GM18907 (cell line): ENCODE measurements at regions not wholly inside any gene's neighbourhood (a gene's known extent, or its start where the extent isn't known, plus 50 kb on each side); places are given as distances from the start of the nearest gene placed in this dataset.

Source experiments
- ATAC-seq: cut with Tn5 transposase; IDR thresholded peaks from one replicate; pipeline ENCODE4 v1.9.1; 2021; ENCODE audit warnings: mild to moderate bottlenecking, moderate library complexity; ENCODE audit not compliant: unreplicated experiment

DNA sequence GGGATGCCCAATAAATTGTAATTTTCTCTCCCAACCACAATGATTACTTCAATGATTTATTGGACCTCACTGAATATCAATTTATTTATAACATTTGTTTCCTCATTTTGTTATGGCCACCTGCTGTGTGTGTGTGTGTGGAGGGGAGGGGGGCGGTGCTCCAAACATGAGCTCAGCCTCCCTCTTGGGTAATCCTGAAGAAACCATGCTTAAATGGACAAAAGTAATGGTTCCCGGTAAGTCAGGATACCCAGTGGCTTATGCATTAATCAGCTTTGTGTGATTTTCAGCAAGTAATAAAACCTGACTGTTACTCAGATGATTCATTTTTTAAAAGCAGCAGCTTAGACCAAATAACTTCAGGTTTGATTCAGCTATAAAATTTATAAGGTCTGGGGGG, 495.1 kb upstream of the MEX3C start:
- no peak for ATAC-seq

- peak; percentile 71 for ATAC-seq
Measured at GRCh38 chr18:51711298-51711889, 513.9 kb upstream of the MEX3C start.

- no peak for ATAC-seq
Measured at GRCh38 chr18:51712821-51713220, 515.3 kb upstream of the MEX3C start.

GRCh38 chr18:51716277-51716676, 518.8 kb upstream of the MEX3C start:
- ATAC-seq = no peak

DNA sequence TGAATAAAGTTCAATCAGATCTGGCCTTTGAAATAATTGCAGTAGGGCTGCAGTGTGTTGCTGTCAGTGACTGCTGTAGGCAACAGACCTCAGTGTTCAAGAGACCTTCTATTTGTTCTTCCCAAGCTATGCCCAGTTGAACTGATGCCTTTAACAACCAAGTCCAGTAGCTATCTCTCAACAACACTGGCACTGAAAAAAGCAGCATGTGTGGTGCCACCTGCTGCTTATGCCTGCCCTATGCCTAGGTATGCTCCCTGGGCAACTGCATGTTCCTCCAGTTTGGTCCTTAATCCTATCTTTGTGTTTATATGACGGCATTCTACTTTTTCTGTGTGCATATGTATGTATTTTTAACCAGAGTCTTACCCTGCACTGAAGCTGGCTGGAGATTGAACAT, 523.9 kb upstream of the MEX3C start:
- no peak for ATAC-seq

DNA sequence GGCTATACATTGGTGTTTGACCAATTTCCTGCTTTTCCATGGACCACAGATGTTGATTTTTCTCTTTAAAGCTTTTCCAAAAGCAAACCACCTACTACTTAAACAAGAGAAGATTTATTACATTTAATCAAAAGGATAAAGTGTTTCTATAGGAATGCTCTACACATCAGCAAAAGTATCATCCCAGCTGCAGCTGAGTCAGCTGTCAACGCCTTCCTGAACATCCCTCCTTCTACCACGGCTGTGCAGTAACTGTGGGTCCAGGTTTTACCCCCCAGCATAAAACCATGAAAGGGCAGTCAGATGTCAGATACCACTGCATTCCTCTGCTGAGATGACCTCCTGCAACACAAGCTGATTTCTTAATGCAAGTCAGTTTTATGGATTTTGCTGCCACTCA, 524.5 kb upstream of the MEX3C start:
- ATAC-seq = no peak

- ATAC-seq = no peak
Measured at GRCh38 chr18:51724790-51725721, 527.6 kb upstream of the MEX3C start.

GRCh38 chr18:51726614-51727013, 529.1 kb upstream of the MEX3C start:
- ATAC-seq = no peak

DNA sequence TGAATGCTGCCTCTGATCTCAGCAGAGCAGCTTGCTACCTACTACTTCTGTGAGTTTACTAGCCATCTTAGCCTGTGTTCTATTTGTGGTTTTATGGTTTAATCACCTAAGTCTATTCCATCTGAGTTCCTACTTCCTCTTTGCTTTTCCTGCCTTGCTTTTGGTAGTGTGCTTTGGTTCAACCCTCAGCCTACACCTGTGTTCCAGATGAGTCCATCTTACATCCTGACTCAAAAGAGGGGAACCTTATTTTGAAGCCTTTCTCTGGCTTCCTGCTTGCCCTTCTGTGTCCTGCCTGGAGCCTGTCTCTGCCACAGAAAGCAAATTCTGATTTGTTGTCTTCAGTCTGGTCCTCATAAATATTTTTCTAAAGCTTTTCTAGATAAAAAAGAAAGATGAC, 530.3 kb upstream of the MEX3C start:
- peak; percentile 62 for ATAC-seq

DNA sequence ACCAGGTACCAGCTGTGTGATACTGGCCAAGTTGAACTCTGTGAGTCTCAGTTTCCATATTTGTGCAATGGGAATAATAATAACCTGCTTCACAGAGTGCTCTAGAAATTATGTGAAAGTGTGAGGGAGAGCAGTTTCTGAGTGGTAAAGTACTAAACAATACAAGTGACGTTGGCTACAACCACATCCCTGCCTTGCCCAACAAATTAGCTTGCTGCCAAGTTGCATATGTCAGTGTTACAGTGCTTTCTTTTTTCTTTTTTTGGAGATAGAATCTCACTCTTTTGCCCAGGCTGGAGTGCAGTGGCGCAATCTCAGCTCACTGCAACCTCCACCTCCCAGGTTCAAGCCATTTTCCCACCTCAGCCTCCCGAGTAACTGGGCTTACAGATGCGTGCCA, 533.6 kb upstream of the MEX3C start:
- no peak for ATAC-seq

- no peak for ATAC-seq
Measured at GRCh38 chr18:51734576-51734975, 537.1 kb upstream of the MEX3C start.

- ATAC-seq = peak; percentile 96
Measured at GRCh38 chr18:51739044-51739666, 541.7 kb upstream of the MEX3C start.

DNA sequence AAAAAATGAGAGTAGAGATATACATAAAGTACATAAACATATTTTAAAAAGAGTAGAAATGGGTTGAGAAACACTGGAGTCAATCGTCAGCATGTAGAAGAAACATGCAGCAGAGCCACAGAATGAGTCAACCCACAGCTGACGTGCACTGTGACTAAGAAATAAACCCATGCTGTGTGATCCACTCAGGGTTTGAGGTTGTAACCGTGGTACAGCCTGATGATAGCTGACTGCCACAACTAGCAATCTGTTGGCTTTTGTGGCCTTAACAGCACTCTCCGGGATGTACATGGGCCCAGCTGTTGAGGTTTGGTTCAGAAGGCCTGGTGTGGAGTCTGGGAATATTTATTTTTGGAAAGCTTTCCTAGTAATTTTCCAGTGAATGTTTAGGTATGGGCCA, 554.4 kb upstream of the MEX3C start:
- ATAC-seq = no peak

GRCh38 chr18:51753365-51754057, 556.0 kb upstream of the MEX3C start:
- ATAC-seq = no peak

- no peak for ATAC-seq
Measured at GRCh38 chr18:51754566-51754965, 557.1 kb upstream of the MEX3C start.

DNA sequence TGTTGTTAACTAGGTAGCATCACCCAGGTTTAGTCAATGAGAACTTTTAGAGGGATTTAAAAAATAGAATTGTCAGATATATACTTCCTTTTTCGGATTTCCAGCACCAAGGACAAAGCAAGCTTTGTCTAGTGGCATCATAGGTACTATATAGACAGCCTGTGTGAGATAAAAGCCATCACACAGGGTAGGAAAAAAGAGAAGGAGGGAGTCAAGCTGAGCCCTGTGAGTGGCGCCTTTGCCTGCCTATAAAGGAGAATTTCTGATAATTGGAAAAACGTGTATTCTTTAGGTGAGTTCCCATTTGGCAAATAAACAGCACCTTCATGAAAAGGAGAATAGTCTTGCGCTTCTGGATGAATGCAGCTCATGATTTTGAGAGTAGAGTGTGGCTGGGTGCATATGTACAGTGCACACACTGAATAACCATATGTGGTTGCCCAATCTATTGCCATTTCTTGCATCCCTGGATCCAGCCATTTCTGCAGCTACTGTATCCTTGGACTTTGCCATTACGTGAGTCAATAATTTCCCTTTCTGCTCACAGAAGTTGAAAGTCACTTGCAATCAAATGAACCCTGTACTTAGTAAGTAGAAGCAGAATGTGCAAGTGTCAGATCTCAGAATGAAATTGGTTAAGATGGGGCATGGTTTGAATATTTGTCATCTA, 559.9 kb upstream of the MEX3C start:
- ATAC-seq = no peak

- ATAC-seq = no peak
Measured at GRCh38 chr18:51762373-51762772, 564.9 kb upstream of the MEX3C start.

- ATAC-seq = no peak
Measured at GRCh38 chr18:51765606-51766360, 568.3 kb upstream of the MEX3C start.

- ATAC-seq = peak; percentile 71
Measured at GRCh38 chr18:51767293-51767692, 569.8 kb upstream of the MEX3C start.

DNA sequence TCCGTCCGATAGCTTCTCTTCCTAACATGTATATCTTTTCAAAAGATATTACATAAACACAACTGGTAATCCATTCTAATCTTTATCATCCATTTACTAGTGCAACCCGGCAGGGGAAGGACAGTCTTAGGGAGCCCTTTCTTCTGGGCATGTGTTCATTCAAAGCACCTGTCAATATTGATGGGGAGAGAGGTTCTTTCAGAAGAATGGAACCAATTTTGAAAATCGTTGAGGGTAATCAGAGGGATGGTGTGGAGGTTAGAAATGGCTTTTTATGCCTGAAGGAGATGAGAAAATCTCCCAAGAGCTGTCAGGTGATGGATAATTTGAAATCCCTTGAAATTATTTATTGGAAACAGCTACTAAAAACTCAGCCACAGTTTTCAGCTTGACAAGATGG, 561.9 kb upstream of the DCC start:
- no peak for ATAC-seq
